ENCODE measurements at regions not wholly inside any gene's neighbourhood (a gene's known extent, or its start where the extent isn't known, plus 50 kb on each side); places are given as distances from the start of the nearest gene placed in this dataset.

- TF ChIP-seq CTCF (IDR thresholded peaks at IDR 0.05) (no peak), EP300 (IDR thresholded peaks at IDR 0.05; ENCODE audit: low read depth) (no peak)
Measured at GRCh38 chr5:68436686-68437520, 221.3 kb downstream of the PIK3R1 start.

All from transverse colon (tissue), 3 donors.